Calu3 (cell line): ENCODE measurements at regions not wholly inside any gene's neighbourhood (a gene's known extent, or its start where the extent isn't known, plus 50 kb on each side); places are given as distances from the start of the nearest gene placed in this dataset.

Experiments
- BruUV-seq: library from RNA; stranded (reverse); fragments of 400-500 nt; replicated peaks from 2 replicates; lab custom pipeline; 2021; lab: Mats Ljungman, UMichigan
- CTCF ChIA-PET: fragments of 300-600 bp; sonication (Branson Sonifier 250); formaldehyde crosslinking; loops from one replicate; lab custom pipeline; 2022; ENCODE audit warnings: antibody characterized with exemption; lab: Charles Lee
- DNase-seq: peaks from one replicate; pipeline ENCODE4 v3.0.0; 2022
- H3K27ac Mint-ChIP-seq: one replicate; pipeline ENCODE4 v1.8.0; 2022; ENCODE audit warnings: mixed read lengths; ENCODE audit not compliant: unreplicated experiment
- H3K27me3 Mint-ChIP-seq: one replicate; pipeline ENCODE4 v1.8.0; 2022; ENCODE audit warnings: mixed read lengths; ENCODE audit not compliant: unreplicated experiment
- H3K36me3 Mint-ChIP-seq: one replicate; pipeline ENCODE4 v1.8.0; 2022; ENCODE audit warnings: mild to moderate bottlenecking, moderate library complexity, mixed read lengths; ENCODE audit not compliant: insufficient read depth, unreplicated experiment
- H3K4me1 Mint-ChIP-seq: one replicate; pipeline ENCODE4 v1.8.0; 2022; ENCODE audit warnings: mild to moderate bottlenecking, low read depth, mixed read lengths; ENCODE audit not compliant: unreplicated experiment
- H3K4me3 Mint-ChIP-seq: one replicate; pipeline ENCODE4 v1.8.0; 2022; ENCODE audit warnings: mild to moderate bottlenecking, low read depth, moderate library complexity, mixed read lengths; ENCODE audit not compliant: unreplicated experiment
- H3K9me3 Mint-ChIP-seq: one replicate; pipeline ENCODE4 v1.8.0; 2022; ENCODE audit warnings: low read depth, mixed read lengths; ENCODE audit not compliant: unreplicated experiment
- intact Hi-C: fragments of 100-400 bp; cut with micrococcal nuclease; formaldehyde crosslinking; loops from one replicate; pipeline ENCODE4 v1.10.0; 2022; ENCODE audit not compliant: unreplicated experiment
- TF ChIP-seq, protein P1 (sequence below): fragments of 200-600 bp; IDR thresholded peaks from one replicate; pipeline ENCODE4 v1.8.0; 2022; ENCODE audit warnings: antibody characterized with exemption; ENCODE audit not compliant: unreplicated experiment

GRCh38 chr3:171970301-171970788 is 69.0 kb upstream of the FNDC3B start:
- CTCF ChIA-PET = no interaction called here
- Mint-ChIP-seq H3K36me3 (peaks cover 31% of the 10 kb centered on the region), H3K9me3 (no peaks in the 10 kb centered on the region), H3K27ac (peak overlapping the region; percentile 17), H3K4me3 (no peak overlapping the region), H3K27me3 (no peaks in the 10 kb centered on the region), H3K4me1 (peaks cover 64% of the 10 kb centered on the region)
- TF ChIP-seq, protein P1, sequence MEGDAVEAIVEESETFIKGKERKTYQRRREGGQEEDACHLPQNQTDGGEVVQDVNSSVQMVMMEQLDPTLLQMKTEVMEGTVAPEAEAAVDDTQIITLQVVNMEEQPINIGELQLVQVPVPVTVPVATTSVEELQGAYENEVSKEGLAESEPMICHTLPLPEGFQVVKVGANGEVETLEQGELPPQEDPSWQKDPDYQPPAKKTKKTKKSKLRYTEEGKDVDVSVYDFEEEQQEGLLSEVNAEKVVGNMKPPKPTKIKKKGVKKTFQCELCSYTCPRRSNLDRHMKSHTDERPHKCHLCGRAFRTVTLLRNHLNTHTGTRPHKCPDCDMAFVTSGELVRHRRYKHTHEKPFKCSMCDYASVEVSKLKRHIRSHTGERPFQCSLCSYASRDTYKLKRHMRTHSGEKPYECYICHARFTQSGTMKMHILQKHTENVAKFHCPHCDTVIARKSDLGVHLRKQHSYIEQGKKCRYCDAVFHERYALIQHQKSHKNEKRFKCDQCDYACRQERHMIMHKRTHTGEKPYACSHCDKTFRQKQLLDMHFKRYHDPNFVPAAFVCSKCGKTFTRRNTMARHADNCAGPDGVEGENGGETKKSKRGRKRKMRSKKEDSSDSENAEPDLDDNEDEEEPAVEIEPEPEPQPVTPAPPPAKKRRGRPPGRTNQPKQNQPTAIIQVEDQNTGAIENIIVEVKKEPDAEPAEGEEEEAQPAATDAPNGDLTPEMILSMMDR = no peak
- BruUV-seq = no TSS peak
- intact Hi-C loops = loop anchor here (5.0 kb wide), 1 partner anchor 67 kb away; the partner anchor contains the start of gene FNDC3B
- no peak for DNase-seq

GRCh38 chr3:171971919-171972514 is 67.4 kb upstream of the FNDC3B start:
- TF ChIP-seq, protein P1 = no peak
- H3K27ac Mint-ChIP-seq = no peak overlapping the region
- no peaks in the 10 kb centered on the region for H3K9me3 Mint-ChIP-seq
- no peak overlapping the region for H3K4me3 Mint-ChIP-seq
- H3K4me1 Mint-ChIP-seq = peaks cover 52% of the 10 kb centered on the region
- no peaks in the 10 kb centered on the region for H3K27me3 Mint-ChIP-seq
- no TSS peak for BruUV-seq
- H3K36me3 Mint-ChIP-seq = peaks cover 17% of the 10 kb centered on the region
- intact Hi-C loops = loop anchor here (5.0 kb wide), 1 partner anchor 65 kb away; the partner anchor contains the start of gene FNDC3B
- CTCF ChIA-PET = no interaction called here
- no peak for DNase-seq

GRCh38 chr3:171972871-171973348 is 66.5 kb upstream of the FNDC3B start:
- TF ChIP-seq, protein P1 = no peak
- no peak overlapping the region for H3K4me3 Mint-ChIP-seq
- intact Hi-C loops = loop anchor here (5.0 kb wide), 1 partner anchor 64 kb away; the partner anchor contains the start of gene FNDC3B
- CTCF ChIA-PET = interaction anchor here (0.8 to 0.9 kb wide), 3 partner anchors 9 to 29 kb away, joined by 3 to 5 read pairs (median 3); no protein-coding TSS in a partner anchor
- no peak overlapping the region for H3K27ac Mint-ChIP-seq
- DNase-seq = no peak
- peaks cover 43% of the 10 kb centered on the region for H3K4me1 Mint-ChIP-seq
- H3K27me3 Mint-ChIP-seq = no peaks in the 10 kb centered on the region
- no TSS peak for BruUV-seq
- peaks cover 8% of the 10 kb centered on the region for H3K36me3 Mint-ChIP-seq
- no peaks in the 10 kb centered on the region for H3K9me3 Mint-ChIP-seq

DNA sequence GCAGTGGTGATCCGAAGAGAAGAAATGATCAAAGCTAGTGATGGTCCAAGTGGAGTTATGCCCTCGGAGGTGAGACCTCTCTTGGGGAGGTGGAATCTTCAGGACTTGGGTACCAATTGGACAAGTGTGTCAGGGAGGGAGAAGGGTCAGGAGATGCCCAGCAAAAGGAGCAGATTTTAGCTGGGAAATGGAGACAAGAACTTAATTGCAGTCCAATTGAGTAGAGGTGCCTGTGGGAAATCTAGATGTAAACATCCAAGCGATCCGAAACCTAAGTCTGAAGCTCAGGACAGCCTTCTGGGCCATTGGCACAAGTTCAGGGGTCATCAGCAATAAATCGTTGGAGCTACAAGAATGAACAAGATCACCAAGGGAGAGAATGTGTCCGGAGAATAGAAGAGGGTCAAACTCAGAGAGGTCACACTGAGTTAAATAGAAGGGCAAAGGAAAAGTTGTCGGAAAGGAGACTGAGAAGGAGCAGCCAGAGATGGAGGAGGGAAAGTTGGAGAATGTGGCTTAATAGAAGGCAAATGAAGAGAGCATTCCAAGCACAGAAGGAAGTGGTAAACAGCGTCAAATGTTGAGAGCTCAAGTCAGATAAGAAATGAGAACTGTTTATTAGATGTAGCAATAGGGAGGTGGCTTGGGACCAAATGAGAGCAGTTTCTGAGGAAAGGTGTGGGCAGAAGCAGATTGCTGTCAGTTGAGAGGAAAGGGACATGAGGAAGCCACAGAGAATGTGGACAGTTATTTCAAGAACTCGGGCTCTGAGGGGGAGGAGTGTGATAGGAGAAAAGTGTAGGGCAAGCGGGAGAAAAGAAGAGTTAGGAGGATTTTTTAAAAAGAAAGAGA is 64.2 kb upstream of the FNDC3B start:
- H3K27ac Mint-ChIP-seq = no peak overlapping the region
- CTCF ChIA-PET = interaction anchor here (0.6 kb wide), 1 partner anchor 60 kb away, joined by 3 read pairs; no protein-coding TSS in a partner anchor
- no peaks in the 10 kb centered on the region for H3K36me3 Mint-ChIP-seq
- H3K27me3 Mint-ChIP-seq = no peaks in the 10 kb centered on the region
- no TSS peak for BruUV-seq
- DNase-seq = no peak
- H3K4me1 Mint-ChIP-seq = peaks cover 26% of the 10 kb centered on the region
- TF ChIP-seq, protein P1 = no peak
- H3K9me3 Mint-ChIP-seq = no peaks in the 10 kb centered on the region
- H3K4me3 Mint-ChIP-seq = no peak overlapping the region
- intact Hi-C loops = loop anchor here (5.0 kb wide), 1 partner anchor 62 kb away; the partner anchor contains the start of gene FNDC3B
